Right renal pelvis (tissue), 4 donors: ENCODE measurements at regions not wholly inside any gene's neighbourhood (a gene's known extent, or its start where the extent isn't known, plus 50 kb on each side); places are given as distances from the start of the nearest gene placed in this dataset.
"Not testable (repeated sequence)": the region's sequence is repeated elsewhere in the genome, so short reads cannot be mapped to it uniquely, and the experiment has no call there.

ENCODE experiments used
- DNase-seq, 4 donors: peaks; one replicate each; pipeline ENCODE4 v3.0.0-alpha.2; 2013; ENCODE audit warnings: low read depth in 4 of 4, low spot score in 3 of 4, missing footprints in 1 of 4

DNA sequence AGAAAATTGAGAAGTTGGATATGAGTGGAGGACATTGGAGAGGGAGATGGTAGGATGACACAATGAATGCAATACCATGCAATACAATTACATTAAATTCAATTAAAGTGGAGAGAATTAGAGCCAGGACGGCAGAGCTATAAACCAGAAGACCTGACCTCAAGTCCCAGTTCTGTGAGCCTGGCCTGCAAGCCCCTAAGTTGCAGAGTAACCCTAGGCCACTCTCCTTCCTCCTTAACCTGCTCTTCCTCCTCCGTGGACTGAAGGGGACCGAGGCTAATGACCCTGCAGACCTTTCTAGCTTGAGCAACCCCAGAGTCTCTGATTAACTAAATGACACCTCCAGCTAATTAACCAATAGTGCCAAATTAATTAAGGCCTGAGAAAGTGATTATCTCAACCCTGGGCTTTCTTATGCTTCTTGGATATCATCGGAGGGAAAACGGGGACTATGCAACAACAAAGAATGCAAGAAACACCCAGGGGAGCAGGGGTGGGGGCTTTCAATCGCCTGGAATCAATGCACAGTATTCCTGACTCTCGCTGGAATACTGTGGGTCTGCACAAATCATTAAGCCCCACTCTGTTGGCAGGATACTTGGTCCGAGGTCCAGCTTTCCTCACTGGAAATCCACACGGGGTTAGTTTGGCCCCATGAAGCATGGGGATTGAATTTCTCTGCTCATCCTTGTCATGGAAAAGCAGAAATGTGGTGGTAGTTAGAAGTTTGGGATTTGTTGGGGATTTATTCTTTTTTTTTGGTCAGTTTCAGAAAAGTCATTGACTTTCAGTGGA lies 548.3 kb downstream of the MN1 start:
- DNase-seq: no peak

DNA sequence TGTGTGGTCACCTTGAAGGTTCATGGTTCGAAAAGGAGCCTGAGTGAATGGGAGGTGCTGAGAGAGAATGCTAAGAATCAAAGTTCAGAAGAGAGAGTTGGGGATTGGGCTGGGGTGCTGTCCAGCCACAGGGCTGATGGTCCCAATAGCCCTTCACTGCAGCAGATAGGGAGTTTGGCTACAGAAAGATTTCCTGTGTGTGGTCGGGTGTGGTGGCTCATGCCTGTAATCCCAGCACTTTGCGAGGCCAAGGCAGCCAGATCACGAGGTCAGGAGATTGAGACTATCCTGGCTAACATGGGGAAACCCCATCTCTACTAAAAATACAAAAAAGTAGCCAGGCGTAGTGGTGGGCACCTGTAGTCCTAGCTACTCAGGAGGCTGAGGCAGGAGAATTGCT lies 547.5 kb downstream of the MN1 start:
- DNase-seq: not testable (repeated sequence)

DNA sequence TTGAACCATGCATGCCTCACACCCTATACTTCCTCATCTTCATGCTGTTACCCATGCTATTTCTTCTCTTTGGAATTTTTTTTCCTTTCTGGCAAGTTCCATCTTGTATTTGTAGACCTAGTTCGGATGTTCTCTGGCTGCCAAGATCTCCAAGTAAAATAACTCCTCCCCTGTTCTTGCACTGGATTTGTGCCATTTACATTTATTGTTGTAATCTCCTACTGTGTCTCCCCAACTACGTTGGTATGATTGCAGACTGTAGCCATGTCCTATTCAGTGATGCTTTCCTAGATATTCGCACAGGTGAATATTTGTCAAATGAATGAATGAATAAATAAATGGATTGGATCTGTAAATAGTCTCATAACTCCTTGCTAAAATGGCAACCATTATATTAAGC lies 546.0 kb downstream of the MN1 start:
- DNase-seq: no peak

DNA sequence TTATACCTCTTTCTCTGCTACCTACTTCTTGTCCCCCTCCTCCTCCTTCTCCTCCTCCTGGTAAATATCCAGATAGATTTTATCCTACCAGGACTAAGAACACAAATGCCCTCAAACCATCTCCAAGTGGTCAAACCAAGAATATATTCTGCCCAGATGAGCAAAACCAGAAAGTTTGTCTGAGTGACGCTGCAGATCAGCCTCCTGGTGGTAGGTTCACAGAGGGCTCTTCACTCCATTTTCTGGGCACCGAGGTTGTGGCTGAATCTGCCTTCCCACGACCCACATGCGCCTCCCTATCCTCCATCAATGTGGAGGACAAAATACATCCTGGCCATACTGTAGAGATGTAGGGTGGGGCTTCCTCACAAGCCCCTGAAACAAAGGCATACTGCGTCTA lies 543.6 kb downstream of the MN1 start:
- no peak for DNase-seq

DNA sequence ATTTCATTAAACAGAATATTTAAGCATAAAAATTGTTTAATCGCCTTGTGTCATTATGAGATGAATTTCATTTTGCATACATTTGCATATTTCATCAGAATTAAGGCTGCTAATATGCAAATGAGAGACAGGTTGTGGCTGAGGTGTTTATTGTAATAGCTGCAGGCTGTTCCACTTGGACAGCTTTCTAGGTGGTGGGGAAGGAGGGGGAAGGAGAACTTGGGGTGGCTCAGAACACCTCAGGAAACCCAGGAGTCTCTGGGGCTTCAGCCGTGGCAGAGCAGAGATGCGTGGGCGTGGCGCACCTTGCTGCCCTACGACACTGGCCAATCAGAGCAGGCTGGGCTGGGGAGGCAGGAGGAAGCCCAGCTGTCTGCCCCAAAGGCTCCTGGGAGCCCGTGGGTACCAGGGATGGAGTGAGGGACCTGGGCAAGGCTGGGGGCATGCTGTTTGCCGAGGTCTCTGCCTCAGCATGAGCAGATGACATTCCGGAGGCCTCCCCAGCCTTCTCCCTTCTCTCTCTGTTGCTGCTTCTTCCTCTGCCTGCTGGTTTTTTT lies 542.9 kb downstream of the MN1 start:
- DNase-seq: no peak

DNA sequence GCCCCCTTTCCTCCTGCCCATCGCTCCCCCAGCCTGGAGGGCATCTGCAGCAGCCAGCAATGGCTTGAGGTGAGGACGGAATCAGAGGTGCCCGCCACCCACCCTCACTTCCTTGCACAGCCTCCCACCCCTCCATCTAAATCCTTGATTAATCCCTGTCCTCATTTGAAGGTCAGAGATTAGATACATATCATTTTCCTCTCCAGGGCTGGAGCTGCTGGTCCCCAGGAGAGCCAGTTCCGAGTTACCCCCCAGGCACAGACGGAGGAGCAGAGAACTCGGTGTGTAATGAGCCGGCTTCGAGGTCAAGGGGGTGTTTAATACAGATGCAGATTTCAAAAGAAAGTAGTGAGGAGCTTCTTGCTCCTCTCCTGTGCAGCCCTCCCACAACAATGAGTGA lies 542.1 kb downstream of the MN1 start:
- no peak for DNase-seq

DNA sequence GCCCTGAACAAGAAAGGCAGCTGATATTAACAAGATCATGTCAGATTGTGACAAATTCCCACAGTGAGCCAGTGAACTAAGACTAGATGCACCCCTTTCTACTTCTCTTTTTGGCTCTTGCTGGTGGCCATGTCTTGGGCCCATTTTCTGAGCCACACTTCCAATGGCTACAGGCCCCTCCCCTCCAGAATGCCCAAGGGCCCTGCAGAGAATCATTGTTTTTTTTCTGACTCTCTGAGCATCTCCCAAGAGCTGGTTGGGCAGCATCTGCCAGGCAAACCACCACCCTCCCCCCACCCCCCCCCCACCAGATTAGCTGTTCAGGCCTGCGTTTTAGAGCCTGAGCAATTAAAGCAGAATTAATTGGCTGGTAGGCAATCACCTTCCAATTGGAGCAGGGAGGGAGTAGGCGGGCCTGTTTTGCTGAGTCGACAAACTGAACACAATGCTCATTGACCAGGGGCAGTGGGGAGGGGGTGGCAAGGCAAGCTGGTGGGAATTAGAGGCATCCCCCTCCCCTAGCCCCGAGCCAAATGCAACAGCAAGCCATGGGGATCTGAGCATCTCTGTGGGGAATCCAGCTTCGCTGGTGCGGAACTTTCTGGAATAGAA lies 541.4 kb downstream of the MN1 start:
- no peak for DNase-seq

DNA sequence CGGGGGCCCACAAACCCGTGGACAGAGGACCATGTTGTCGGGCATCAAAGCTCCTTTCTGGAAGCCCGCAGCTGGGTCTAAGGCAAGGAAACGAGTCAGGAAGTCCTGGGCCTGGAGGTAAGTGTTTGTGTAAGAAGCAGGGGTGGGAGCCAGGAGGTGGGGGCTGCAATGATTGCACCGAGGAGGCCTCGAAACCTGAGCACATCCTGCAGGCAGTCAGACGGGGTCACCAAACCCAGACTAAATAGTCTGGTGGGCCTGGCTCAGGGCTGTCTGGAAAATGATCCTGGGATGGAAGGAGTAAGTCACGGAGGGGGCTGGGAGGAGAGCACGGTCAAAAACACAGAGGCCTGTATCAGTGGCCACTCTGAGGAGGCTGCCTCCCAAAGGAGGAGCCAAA lies 539.2 kb downstream of the MN1 start:
- no peak for DNase-seq

DNA sequence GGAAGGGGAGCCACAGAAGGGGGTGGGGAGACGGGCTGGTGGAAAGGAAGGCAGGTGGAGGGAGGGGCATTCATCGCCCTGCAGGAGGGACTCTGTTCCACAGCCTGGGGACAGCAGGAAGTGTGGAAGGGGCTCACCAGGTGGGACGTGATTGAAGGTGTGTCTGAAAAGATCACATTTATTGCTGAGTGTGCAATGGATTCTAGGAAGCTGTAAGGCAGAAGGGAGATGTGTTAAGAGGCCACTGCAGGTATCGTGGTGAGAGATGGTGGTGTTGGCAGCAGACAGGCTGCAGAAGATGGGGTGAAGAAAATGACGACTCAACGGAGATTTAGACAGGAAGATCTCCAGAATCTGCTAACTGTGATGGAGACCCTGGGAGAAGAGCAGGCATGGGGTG lies 537.4 kb downstream of the MN1 start:
- no peak for DNase-seq

DNA sequence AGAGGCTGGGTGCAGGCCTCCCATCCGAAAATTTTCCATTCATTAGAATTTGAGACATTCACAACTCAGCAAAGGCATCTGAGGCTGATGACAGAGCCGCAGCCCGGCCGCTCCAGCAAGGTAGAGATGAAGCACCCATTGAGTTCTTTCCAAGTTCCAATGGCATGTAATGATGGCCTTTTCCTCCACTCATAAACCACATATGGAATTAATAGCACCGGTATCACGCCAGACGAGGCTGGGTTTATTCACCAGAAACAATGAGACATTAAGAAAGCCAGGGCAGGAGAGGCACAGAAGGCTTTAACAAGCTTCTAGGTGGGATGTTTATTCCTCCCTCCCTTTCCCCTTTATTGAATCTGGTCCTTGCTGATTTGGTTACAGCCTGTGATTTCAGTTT lies 534.4 kb downstream of the MN1 start:
- DNase-seq: no peak

DNA sequence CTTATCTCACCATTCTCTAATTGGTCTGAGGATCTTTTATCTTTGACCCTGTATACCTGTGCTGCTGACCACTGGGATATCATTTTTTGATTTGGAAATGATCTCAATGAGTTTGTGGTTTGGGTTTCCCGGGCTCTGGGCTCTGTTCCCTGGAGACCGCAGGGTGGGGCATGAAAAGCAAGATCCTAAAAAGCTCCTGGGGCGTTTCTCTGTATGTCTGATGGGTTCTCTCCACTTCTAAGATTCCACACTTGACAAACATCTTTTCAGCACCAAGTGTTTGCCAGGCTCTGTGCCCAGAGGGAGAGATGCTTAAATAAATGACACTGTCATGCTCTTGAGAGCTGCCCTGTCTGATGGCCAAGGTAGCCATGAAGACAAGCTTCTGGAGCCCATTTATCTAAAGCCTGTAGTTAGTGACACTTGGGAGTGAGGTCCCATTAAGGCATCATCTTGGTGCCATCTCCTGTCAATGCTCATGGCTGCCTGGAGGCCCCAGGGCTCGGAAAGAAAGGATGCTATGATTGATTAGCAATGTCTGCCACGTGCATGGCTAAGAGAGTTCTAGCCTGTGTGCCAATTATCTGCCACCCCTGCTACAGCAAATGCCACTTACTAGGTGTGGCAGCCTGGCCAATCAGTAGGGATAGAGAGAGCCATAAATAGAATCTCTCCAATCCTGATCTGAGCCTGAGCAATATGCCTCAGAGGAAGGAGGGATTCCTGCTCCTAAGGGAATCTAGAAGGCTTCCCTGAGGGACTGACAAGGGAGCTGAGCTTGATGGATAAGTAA lies 531.6 kb downstream of the MN1 start:
- no peak for DNase-seq

DNA sequence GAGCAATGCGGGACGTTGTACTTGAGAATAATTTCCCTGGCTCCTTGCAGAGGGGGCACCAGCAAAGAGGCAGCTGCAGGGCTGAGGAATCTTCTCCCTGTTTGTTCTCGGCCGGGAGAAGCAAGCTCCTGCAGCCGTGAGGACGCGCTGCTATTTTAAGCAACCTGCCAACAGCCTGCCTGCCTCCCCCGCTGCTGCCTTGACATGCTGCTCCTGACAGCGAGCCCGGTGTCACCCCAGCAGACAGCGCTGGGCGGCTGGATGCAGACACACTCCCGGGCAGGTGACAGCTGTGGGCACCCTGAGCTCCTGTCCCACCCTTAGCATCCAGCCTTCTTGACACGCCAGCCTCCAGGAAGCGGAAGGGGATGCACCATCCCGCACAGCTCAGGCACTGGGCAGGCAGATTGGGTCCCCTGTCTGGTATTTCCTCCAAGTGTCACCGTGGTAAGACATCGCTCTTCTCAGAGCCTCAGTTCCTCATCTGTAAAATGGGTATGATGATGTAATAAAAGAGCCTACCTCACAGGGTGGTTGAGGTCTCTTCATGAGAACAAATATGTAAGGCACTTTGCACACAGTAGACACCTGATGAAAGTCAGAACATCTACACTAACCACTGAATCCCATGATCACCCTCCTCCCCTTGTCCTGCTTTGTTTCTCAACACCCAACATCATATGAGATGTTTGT lies 530.6 kb downstream of the MN1 start:
- no peak for DNase-seq

DNA sequence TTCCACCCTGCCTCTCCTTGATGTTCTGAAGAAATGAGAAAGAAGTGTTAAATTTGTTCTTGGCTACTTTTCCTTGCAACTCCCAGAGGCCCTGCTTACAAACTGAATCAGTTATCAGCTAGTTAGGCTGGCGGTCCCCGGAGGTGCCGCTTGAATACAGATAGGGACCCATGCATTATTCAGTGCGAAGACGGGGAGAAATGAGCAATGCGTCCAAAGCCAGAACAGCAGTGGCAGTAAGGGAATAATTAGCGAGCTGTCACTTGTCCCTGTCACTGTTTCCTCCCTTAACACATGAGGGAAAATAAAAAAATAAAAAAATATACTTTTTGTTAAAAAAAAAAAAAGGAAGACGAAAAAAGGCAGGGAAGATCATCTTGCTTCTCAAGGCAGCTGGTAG lies 528.1 kb downstream of the MN1 start:
- DNase-seq: no peak

DNA sequence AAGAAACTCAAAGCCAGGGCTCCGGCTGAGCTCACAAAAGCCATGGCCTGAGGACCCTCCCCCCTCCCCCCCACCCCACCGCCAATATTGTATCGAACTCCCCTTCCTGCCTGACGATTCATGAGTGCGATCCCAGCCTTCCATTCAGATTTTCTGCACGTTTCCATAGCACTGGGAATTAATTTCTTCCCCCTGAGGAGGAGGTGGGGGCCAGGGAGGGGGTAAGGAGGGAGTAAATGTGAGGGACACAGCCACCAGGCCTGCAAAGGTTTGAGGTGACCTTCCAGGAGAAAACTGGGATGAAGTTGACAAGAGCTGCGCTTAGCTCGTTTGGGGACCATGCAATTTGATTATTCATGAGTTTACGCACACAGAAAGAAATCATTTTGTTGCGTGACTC lies 527.7 kb downstream of the MN1 start:
- DNase-seq: no peak

DNA sequence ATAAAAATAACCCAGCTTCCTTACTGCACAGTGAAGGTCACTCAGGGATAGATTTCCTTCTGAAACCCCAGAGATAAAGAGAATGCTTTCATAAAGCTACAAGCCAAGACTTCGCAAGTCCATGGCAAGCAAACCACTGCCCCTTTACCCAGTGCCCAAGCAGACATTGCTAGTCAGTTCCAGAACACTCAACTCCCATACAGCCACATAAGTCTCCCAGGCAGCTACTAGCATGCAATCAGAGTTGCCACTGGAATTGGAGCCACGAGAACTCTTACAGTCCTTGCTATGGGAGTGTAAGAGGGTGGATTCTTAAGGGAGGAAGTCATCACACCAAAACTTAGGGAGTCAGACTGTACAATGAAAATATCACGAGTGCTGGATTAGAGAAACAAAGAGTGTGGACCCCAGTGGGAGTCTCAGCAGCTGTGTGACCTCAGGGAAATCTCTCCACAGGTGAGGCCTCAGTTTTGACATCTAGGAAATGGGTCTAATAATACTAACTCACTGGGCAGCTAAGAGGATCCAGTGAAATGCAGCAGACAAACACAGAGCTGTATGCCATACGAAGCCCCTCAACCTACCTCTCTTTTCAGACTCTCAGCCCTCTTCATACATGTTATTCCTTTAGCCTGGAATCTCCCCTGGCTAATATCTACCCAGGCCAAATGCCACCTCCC lies 526.6 kb downstream of the MN1 start:
- no peak for DNase-seq

DNA sequence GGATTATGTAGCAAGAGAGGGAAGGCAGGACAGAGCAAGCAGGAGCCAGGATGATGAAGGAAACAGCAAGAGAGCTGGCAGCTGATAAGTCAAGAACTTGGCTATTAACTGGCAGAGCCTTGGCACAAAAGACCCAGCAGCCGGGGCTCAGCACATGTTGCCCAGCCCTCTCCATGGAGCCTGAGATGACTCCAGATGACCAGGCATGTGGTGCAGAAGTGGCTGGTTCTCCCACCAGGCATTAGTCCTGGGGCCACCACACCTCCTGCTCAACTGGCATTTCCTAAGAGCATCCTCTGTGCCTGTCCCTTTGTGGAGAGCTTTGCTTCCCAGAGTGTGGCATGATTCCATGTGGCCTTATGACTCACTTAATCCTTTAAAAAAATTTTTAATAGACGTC lies 522.6 kb downstream of the MN1 start:
- no peak for DNase-seq

DNA sequence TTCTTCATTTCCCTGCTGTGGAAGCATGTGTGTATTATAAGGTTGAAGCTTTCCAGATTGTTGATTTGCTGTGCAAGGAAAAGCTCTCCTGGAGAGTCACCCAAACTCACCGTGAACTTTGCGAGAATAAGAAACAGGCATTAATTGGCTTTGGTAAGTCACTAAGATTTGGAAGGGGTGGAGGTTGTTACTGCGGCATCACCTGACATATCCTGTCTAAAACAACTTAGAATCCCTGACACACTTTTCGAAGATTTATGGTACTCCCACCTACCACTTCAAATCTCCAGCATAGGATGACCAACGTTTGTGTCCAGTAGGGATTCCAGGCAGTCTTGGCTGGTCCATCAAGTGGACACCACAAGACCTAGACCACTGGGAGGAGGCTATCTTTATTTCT lies 518.3 kb downstream of the MN1 start:
- no peak for DNase-seq

DNA sequence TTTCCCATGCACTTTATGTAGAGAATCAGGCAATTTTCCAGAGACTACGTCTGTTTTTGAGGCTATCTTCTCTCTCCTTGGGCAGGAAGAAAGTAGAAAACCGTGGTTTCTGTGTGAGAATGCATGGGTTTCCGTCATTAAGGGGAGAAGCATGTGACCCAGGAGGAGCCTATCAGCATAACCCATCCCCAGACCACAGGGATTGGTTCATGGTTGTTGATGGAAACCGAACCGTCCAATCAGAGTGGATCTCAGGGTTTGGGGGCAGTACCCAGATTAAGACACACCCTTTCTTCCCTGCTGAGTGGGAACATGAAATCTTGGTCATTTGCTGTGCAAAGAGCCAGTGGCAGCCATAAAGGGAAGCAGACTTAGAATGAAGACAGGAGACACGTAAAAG lies 517.8 kb downstream of the MN1 start:
- no peak for DNase-seq

DNA sequence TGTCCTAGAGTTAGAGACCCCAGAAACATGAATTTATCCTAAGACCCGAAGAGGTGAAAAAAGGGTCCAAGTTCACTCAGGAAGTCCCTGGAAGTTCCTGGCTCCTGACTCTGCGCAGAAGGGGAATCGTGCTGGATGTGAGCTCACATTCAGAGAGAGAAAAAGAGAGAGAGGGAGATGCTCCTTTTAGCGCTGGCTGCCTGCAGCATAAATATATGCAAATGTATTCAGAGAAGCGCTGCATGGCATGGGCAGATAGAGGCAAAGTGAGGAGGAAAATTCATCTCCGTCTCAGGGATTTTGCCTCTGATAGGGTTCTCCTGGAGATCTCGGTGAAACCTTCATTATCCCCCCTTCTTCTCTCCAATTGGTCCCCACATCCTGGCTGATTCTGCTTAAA lies 517.2 kb downstream of the MN1 start:
- DNase-seq: no peak

DNA sequence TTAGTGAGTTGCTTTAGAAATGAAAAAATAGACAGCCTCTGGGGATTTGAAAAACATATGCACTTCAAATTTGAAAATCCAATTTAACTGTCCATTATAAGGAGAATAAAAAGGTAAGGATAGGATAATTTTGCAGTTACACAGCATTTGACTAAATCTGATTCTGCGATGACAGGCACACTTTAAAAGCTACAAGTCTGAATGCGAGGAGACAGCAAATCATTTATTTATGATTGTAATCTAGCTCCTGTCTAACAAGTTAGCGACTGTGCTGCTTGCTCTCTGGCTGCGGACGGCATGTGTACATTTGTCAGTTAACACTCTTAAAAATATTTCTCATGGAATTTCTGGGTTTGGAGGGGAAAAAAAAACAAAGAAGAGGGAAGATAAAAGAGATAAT lies 514.8 kb downstream of the MN1 start:
- DNase-seq: no peak
